WTC11 (cell line): ENCODE measurements at regions not wholly inside any gene's neighbourhood (a gene's known extent, or its start where the extent isn't known, plus 50 kb on each side); places are given as distances from the start of the nearest gene placed in this dataset.

Experiments
- ATAC-seq: fragments of 200-7000 bp; cut with Tn5 transposase; 2 replicates; pipeline ENCODE4 v1.10.0; 2021; ENCODE audit warnings: mild to moderate bottlenecking, moderate library complexity
- CTCF ChIA-PET: fragments of 300-600 bp; sonication (Branson Sonifier 250); formaldehyde crosslinking; loops from one replicate; lab custom pipeline; 2021; ENCODE audit warnings: antibody characterized with exemption; lab: Charles Lee
- POLR2A ChIA-PET: fragments of 350-600 bp; sonication (Branson Sonifier 250); formaldehyde crosslinking; loops from one replicate; lab custom pipeline; 2021; ENCODE audit warnings: antibody characterized with exemption; lab: Charles Lee
- DNase-seq: peaks from one replicate; pipeline ENCODE4 v3.0.0; 2021; ENCODE audit warnings: low spot score
- H3K27ac Mint-ChIP-seq: 2 replicates; pipeline ENCODE4 v1.8.0; 2021; ENCODE audit warnings: mixed read lengths
- H3K27me3 Mint-ChIP-seq: 2 replicates; pipeline ENCODE4 v1.8.0; 2021; ENCODE audit warnings: low read depth, mild to moderate bottlenecking, moderate library complexity, mixed read lengths
- H3K36me3 Mint-ChIP-seq: 2 replicates; pipeline ENCODE4 v1.8.0; 2021; ENCODE audit warnings: mixed read lengths
- H3K4me1 Mint-ChIP-seq: 2 replicates; pipeline ENCODE4 v1.8.0; 2022; ENCODE audit warnings: mixed read lengths
- H3K4me3 Mint-ChIP-seq: 2 replicates; pipeline ENCODE4 v1.8.0; 2021; ENCODE audit warnings: mild to moderate bottlenecking, moderate library complexity, mixed read lengths
- H3K9me3 Mint-ChIP-seq: 2 replicates; pipeline ENCODE4 v1.8.0; 2021; ENCODE audit warnings: mixed read lengths
- ARID4B ChIP-seq: sonication (generic); formaldehyde crosslinking; IDR thresholded peaks from 2 replicates; pipeline ENCODE4 v1.8.0; 2023; ENCODE audit warnings: missing genetic modification reagents, mild to moderate bottlenecking, borderline replicate concordance
- E2F5 ChIP-seq: sonication (generic); formaldehyde crosslinking; IDR thresholded peaks from 2 replicates; pipeline ENCODE4 v1.8.1; 2022; ENCODE audit warnings: mild to moderate bottlenecking, moderate library complexity, missing genetic modification reagents
- FOXK1 ChIP-seq: sonication (generic); formaldehyde crosslinking; IDR thresholded peaks from 2 replicates; pipeline ENCODE4 v1.8.0; 2022; ENCODE audit warnings: mild to moderate bottlenecking, moderate library complexity, missing genetic modification reagents
- NR1H2 ChIP-seq: sonication (generic); formaldehyde crosslinking; IDR thresholded peaks from 2 replicates; pipeline ENCODE4 v1.9.0; 2021; ENCODE audit warnings: mild to moderate bottlenecking, moderate library complexity, missing genetic modification reagents
- NR2C2 ChIP-seq: sonication (generic); formaldehyde crosslinking; IDR thresholded peaks from 2 replicates; pipeline ENCODE4 v1.8.0; 2022; ENCODE audit warnings: mild to moderate bottlenecking, missing genetic modification reagents
- PREB ChIP-seq: sonication (generic); formaldehyde crosslinking; IDR thresholded peaks from 2 replicates; pipeline ENCODE4 v1.8.1; 2022; ENCODE audit warnings: mild to moderate bottlenecking, missing genetic modification reagents, moderate library complexity, borderline replicate concordance
- ZBTB43 ChIP-seq: sonication (generic); formaldehyde crosslinking; IDR thresholded peaks from 2 replicates; pipeline ENCODE4 v1.8.1; 2023; ENCODE audit warnings: mild to moderate bottlenecking, missing genetic modification reagents
- ZMAT4 ChIP-seq: fragments of 250-450 bp; sonication (Bioruptor Pico); IDR thresholded peaks from 2 replicates; pipeline ENCODE4 v1.9.0; 2021; ENCODE audit warnings: mild to moderate bottlenecking
- ZNF219 ChIP-seq: sonication (generic); formaldehyde crosslinking; IDR thresholded peaks from 2 replicates; pipeline ENCODE4 v1.8.0; 2023; ENCODE audit warnings: missing genetic modification reagents, mild to moderate bottlenecking, borderline replicate concordance
- ZNF232 ChIP-seq: sonication (generic); formaldehyde crosslinking; IDR thresholded peaks from 2 replicates; pipeline ENCODE4 v1.8.0; 2022; ENCODE audit warnings: mild to moderate bottlenecking, missing genetic modification reagents
- ZNF263 ChIP-seq: sonication (generic); formaldehyde crosslinking; IDR thresholded peaks from 2 replicates; pipeline ENCODE4 v1.8.1; 2022; ENCODE audit warnings: low read depth, mild to moderate bottlenecking, moderate library complexity, missing genetic modification reagents
- ZNF281 ChIP-seq: sonication (generic); formaldehyde crosslinking; IDR thresholded peaks from 2 replicates; pipeline ENCODE4 v1.8.0; 2023; ENCODE audit warnings: mild to moderate bottlenecking, missing genetic modification reagents
- ZNF317 ChIP-seq: sonication (generic); formaldehyde crosslinking; IDR thresholded peaks from 2 replicates; pipeline ENCODE4 v1.8.1; 2023; ENCODE audit warnings: low read depth, mild to moderate bottlenecking, moderate library complexity, missing genetic modification reagents, borderline replicate concordance
- ZNF671 ChIP-seq: fragments of 250-450 bp; sonication (Bioruptor Pico); IDR thresholded peaks from 2 replicates; pipeline ENCODE4 v1.8.0; 2021; ENCODE audit warnings: mild to moderate bottlenecking

- no peaks in the 10 kb centered on the region for H3K4me1 Mint-ChIP-seq
- no peak for DNase-seq
- H3K4me3 Mint-ChIP-seq: no peak overlapping the region
- ATAC-seq: no peak
- TF ChIP-seq ZNF232 (no peak), ZNF671 (CRISPR knock-in tag) (no peak), ZMAT4 (CRISPR knock-in tag) (no peak), ZNF263 (CRISPR knock-in tag) (no peak), ZBTB43 (CRISPR knock-in tag) (no peak), ZNF281 (no peak), ZNF317 (CRISPR knock-in tag) (no peak), FOXK1 (CRISPR knock-in tag) (no peak), NR1H2 (CRISPR knock-in tag) (no peak)
- H3K27me3 Mint-ChIP-seq: no peaks in the 10 kb centered on the region
- no peak overlapping the region for H3K27ac Mint-ChIP-seq
- CTCF ChIA-PET: interaction anchor here (0.9 kb wide), 1 partner anchor 24 kb away, joined by 4 read pairs; no protein-coding TSS in a partner anchor
- POLR2A ChIA-PET: no interaction called here
- no peaks in the 10 kb centered on the region for H3K9me3 Mint-ChIP-seq
- no peaks in the 10 kb centered on the region for H3K36me3 Mint-ChIP-seq
Measured at GRCh38 chr6:91105532-91105931, 518.7 kb upstream of the MAP3K7 start.

- no peak for ATAC-seq
- TF ChIP-seq NR2C2 (CRISPR knock-in tag): no peak
- TF ChIP-seq ZNF219 (CRISPR knock-in tag): no peak
- TF ChIP-seq PREB (CRISPR knock-in tag): no peak
- TF ChIP-seq ARID4B: no peak
- TF ChIP-seq E2F5 (CRISPR knock-in tag): no peak
- no peak for DNase-seq
- Mint-ChIP-seq H3K27me3 (no peaks in the 10 kb centered on the region), H3K27ac (no peak overlapping the region), H3K36me3 (no peaks in the 10 kb centered on the region), H3K4me1 (no peaks in the 10 kb centered on the region), H3K4me3 (no peak overlapping the region), H3K9me3 (no peaks in the 10 kb centered on the region)
- ChIA-PET CTCF (no interaction called here), POLR2A (no interaction called here)
Measured at GRCh38 chr6:91099479-91099878, 512.6 kb upstream of the MAP3K7 start.
